ENCODE measurements at regions not wholly inside any gene's neighbourhood (a gene's known extent, or its start where the extent isn't known, plus 50 kb on each side); places are given as distances from the start of the nearest gene placed in this dataset.
A peak's percentile ranks its signal among the peaks of the same experiment; 100 is the strongest.
"Not testable (repeated sequence)": the region's sequence is repeated elsewhere in the genome, so short reads cannot be mapped to it uniquely, and the experiment has no call there.

GRCh38 chr2:63696496-63696895 is 107.7 kb downstream of the MDH1 start:
- no peak for DNase-seq

- no peak for DNase-seq
Observed at GRCh38 chr2:63697160-63697559, 108.4 kb downstream of the MDH1 start.

DNA sequence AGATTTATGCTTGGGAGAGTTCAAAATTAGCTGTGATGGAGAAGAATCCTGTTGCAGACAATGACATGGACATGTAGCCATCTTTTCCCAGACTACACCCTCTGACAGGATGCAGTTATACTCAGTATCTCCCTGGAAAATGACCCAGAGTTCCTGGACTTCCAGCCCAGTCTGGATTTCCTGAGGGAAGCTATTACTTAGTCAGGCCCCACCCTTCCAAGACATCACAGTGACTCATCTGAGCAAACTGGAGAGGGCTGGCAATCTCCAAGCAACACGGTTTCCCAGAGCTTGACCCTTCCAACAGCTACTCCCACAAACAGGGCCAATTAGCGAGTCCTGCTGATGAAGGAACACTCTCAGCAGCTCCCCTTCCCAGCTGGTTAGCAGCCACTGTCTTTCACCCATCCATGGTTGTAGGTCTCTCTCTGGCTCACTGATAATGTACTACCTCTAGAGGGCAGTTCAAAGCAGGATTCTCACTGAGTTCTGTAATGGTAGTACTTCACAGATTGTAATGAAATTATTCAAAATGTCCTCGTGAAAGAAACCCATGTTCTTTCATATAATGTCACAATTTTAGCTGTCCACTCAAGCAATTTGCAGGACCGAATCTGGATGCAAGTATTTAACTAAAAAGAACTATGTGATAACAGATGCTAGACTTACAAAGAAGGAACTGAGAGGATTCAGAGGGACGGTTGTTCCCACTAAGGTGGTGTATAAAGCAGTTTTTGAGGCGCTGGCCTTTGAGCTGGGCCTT is 110.2 kb downstream of the MDH1 start:
- DNase-seq, result no peak

- no peak for DNase-seq
Observed at GRCh38 chr2:63699549-63699839, 110.7 kb downstream of the MDH1 start.

- DNase-seq, result no peak
Observed at GRCh38 chr2:63700271-63700670, 111.5 kb downstream of the MDH1 start.

DNA sequence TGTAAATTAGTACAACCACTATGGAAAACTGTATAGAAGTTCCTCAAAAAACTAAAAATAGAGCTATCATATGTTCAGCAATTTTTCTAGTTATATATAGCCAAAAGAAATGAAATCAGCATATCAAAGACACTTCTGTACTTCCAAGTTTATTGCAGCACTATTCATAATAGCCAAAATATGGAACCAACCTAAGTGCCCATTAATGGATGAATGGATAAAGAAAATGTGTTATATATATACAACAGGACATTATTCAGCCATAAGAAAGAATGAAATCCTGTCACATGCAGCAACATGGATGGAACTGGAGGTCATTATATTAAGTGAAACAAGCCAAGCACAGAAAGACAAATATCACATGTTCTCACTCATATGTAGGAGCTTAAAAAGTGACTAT is 112.6 kb downstream of the MDH1 start:
- no peak for DNase-seq

DNA sequence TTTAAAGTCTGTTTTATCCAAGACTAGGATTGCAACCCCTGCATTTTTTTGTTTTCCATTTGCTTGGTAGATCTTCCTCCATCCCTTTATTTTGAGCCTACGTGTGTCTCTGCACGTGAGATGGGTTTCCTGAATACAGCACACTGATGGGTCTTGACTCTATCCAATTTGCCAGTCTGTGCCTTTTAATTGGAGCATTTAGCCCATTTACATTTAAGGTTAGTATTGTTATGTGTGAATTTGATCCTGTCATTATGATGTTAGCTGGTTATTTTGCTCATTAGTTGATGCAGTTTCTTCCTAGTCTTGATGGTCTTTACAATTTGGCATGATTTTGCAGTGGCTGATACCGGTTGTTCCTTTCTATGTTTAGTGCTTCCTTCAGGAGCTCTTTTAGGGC is 117.3 kb downstream of the MDH1 start:
- DNase-seq, result not testable (repeated sequence)

DNA sequence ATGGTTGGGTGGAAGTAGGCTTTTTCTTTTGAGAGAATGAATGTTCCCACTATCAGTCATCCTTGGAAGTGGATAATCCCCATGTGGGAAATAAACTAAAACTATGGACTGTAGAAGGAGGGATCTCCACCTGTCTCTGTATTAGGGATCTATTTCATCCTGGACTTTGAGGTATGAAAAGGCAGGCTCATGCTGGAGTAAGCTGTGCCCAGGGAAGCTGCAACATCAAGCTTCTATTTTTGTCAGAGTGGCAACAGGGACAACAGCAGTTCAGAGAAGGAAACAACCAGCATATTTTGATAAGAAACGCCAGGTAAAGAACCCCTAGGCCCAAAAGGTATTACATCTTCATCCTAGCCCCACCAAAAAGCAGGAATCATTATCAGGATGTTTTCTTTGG is 122.0 kb downstream of the MDH1 start:
- DNase-seq, result no peak

GRCh38 chr2:63712748-63713147 is 124.0 kb downstream of the MDH1 start:
- DNase-seq, result peak; percentile 27

- DNase-seq, result no peak
Observed at GRCh38 chr2:63716146-63716545, 125.5 kb upstream of the UGP2 start.

GRCh38 chr2:63719052-63719451 is 122.6 kb upstream of the UGP2 start:
- no peak for DNase-seq

- peak; percentile 27 for DNase-seq
Observed at GRCh38 chr2:63721082-63721424, 120.6 kb upstream of the UGP2 start.

GRCh38 chr2:63722284-63722683 is 119.4 kb upstream of the UGP2 start:
- not testable (repeated sequence) for DNase-seq

GRCh38 chr2:63723709-63724108 is 118.0 kb upstream of the UGP2 start:
- no peak for DNase-seq

- DNase-seq, result not testable (repeated sequence)
Observed at GRCh38 chr2:63725212-63725611, 116.5 kb upstream of the UGP2 start.

GRCh38 chr2:63729362-63729761 is 112.3 kb upstream of the UGP2 start:
- DNase-seq, result no peak

GRCh38 chr2:63729831-63730230 is 111.9 kb upstream of the UGP2 start:
- DNase-seq, result no peak

DNA sequence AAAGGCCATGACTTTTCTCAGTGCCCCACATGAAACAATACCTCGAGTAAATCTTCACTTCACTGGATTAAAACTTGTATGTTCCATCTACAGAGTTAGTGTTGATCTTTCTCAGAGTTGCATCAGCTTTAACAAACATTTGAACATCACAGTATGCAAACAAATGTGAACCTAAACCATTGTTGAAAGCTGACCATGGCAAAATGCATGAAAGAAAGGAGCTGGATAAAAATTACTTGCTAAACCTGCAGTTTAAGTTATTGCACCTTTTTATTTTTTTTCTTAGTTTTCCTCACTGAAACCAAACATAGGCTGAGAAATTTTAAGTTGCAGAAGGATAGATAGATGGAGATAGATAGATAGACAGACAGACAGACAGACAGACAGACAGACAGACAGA is 107.2 kb upstream of the UGP2 start:
- DNase-seq, result no peak

DNA sequence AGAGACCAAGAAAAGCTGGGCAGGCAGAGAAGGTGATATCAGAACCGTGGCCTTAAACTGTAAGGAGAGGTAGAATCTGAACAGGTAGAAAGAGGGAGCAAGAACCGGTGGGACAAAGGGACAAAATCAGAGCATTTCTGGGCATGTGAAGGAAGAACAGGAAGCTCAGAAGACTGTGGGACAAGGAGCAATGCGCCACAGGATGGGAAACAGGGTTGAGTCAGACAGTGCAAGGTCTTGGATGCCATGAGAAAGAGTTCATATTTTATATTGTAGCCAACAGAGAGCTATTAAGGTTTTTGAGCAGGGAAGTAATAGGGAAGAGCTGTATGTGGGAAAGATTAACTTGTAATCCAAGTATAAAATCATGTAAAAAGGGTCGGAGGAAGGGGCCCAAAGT is 106.4 kb upstream of the UGP2 start:
- no peak for DNase-seq

DNA sequence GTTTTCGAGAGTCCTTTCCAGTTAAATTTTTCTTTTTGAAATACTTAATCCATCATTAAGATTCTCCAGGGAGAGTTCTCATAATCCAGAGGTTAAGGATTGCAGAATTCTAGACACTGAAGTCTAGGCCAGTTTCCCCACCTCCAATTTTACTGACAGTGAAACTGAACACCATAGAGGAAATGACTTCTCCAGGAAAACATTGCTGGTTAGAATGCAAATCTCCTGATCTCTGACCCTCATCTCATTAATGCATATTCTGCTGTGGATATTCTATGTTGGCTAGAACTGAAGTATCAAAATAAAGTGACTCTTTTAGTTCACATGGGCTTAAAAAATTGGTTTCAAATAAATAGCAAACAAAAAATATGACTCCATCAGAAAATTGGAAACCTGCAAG is 105.8 kb upstream of the UGP2 start:
- no peak for DNase-seq

DNA sequence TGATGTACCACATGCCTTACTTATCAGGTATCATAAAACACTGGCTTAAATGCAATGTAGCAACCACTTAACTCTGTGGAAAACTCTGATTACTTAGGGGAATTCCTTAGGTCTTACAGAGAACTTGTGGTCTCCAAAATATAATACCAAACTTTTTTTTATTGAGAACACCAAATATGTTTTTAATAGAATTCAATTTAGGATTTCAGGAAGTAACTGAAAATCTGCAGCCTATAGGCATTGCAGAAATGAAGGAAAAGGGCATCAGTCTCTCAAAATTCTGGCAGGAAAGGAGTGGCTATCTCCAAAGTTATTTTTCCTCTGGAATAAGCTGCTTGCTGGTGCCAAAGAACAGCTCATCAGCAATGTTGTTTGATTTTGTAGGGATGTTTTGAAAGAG is 105.3 kb upstream of the UGP2 start:
- no peak for DNase-seq

GRCh38 chr2:63737081-63737751 is 104.5 kb upstream of the UGP2 start:
- no peak for DNase-seq

- DNase-seq, result no peak
Observed at GRCh38 chr2:63738019-63738418, 103.7 kb upstream of the UGP2 start.

- DNase-seq, result not testable (repeated sequence)
Observed at GRCh38 chr2:63739180-63739579, 102.5 kb upstream of the UGP2 start.

DNA sequence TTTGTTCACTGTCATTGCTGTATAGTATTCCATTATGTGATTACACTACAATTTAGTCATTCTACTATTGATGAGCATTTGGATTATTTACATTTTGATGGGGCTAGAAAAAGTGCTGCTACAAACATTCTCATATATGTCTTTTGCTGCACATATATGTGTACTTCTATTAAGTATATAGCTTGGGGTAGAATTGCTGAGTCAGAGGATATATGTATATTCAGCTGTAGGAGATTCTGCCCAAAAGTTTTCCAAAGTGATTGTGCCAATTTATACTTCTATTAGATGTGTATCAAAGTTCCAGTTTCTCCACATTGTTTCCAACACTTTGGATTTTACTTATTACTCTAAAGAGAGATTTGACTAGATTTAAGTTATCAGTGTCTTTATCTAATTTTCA is 101.7 kb upstream of the UGP2 start:
- DNase-seq, result no peak
